ENCODE measurements at regions not wholly inside any gene's neighbourhood (a gene's known extent, or its start where the extent isn't known, plus 50 kb on each side); places are given as distances from the start of the nearest gene placed in this dataset.

DNA sequence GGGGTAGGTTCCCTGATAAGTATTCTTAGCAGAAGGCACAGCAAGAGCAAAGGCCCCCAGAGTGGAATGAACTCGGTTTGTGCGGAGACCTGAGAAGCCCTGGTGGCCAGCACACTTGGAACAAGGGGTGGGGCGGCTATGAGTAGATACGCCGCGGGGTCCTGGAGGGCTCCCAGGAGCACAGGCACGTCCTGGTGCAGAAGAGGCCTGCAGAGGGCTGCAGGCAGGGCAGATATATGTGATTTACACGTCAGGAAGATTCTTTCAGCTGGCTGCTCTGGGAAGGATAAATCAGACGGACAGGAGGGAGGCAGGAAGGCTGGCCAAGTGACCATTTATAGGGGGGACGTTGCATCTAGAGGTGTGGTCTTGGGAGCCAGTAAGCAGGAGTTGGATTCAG is 70.2 kb upstream of the ATG10 start (continued):
- TF ChIP-seq, protein P1, sequence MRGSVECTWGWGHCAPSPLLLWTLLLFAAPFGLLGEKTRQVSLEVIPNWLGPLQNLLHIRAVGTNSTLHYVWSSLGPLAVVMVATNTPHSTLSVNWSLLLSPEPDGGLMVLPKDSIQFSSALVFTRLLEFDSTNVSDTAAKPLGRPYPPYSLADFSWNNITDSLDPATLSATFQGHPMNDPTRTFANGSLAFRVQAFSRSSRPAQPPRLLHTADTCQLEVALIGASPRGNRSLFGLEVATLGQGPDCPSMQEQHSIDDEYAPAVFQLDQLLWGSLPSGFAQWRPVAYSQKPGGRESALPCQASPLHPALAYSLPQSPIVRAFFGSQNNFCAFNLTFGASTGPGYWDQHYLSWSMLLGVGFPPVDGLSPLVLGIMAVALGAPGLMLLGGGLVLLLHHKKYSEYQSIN (CRISPR knock-in tag; IDR thresholded peaks at IDR 0.05; ENCODE audit: borderline replicate concordance): no peak
- TF ChIP-seq MAFG (CRISPR knock-in tag; IDR thresholded peaks at IDR 0.05) (no peak), PHF21A (CRISPR knock-in tag; IDR thresholded peaks at IDR 0.05) (no peak), ZNF326 (CRISPR knock-in tag; IDR thresholded peaks at IDR 0.05; ENCODE audit: borderline replicate concordance) (no peak)
- TF ChIP-seq, protein P2, sequence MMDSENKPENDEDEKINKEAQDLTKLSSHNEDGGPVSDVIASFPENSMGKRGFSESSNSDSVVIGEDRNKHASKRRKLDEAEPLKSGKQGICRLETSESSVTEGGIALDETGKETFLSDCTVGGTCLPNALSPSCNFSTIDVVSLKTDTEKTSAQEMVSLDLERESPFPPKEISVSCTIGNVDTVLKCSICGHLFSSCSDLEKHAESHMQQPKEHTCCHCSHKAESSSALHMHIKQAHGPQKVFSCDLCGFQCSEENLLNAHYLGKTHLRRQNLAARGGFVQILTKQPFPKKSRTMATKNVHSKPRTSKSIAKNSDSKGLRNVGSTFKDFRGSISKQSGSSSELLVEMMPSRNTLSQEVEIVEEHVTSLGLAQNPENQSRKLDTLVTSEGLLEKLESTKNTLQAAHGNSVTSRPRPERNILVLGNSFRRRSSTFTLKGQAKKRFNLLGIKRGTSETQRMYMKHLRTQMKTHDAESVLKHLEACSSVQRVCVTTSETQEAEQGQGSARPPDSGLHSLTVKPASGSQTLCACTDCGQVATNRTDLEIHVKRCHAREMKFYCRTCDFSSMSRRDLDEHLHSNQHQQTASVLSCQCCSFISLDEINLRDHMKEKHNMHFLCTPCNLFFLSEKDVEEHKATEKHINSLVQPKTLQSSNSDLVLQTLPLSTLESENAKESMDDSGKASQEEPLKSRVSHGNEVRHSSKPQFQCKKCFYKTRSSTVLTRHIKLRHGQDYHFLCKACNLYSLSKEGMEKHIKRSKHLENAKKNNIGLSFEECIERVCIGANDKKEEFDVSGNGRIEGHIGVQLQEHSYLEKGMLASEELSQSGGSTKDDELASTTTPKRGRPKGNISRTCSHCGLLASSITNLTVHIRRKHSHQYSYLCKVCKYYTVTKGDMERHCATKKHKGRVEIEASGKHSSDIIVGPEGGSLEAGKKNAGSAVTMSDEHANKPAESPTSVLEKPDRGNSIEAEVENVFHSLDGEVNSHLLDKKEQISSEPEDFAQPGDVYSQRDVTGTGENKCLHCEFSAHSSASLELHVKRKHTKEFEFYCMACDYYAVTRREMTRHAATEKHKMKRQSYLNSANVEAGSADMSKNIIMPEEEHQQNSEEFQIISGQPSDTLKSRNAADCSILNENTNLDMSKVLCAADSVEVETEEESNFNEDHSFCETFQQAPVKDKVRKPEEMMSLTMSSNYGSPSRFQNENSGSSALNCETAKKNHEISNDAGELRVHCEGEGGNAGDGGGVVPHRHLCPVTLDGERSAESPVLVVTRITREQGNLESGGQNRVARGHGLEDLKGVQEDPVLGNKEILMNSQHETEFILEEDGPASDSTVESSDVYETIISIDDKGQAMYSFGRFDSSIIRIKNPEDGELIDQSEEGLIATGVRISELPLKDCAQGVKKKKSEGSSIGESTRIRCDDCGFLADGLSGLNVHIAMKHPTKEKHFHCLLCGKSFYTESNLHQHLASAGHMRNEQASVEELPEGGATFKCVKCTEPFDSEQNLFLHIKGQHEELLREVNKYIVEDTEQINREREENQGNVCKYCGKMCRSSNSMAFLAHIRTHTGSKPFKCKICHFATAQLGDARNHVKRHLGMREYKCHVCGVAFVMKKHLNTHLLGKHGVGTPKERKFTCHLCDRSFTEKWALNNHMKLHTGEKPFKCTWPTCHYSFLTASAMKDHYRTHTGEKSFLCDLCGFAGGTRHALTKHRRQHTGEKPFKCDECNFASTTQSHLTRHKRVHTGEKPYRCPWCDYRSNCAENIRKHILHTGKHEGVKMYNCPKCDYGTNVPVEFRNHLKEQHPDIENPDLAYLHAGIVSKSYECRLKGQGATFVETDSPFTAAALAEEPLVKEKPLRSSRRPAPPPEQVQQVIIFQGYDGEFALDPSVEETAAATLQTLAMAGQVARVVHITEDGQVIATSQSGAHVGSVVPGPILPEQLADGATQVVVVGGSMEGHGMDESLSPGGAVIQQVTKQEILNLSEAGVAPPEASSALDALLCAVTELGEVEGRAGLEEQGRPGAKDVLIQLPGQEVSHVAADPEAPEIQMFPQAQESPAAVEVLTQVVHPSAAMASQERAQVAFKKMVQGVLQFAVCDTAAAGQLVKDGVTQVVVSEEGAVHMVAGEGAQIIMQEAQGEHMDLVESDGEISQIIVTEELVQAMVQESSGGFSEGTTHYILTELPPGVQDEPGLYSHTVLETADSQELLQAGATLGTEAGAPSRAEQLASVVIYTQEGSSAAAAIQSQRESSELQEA (CRISPR knock-in tag; IDR thresholded peaks at IDR 0.05; ENCODE audit: not compliant biosample characterization): no peak

Measured in HepG2 (cell line).